ACHN (cell line): ENCODE measurements at regions not wholly inside any gene's neighbourhood (a gene's known extent, or its start where the extent isn't known, plus 50 kb on each side); places are given as distances from the start of the nearest gene placed in this dataset.
"Not testable (repeated sequence)": the region's sequence is repeated elsewhere in the genome, so short reads cannot be mapped to it uniquely, and the experiment has no call there.

Source experiments
- DNase-seq: peaks from one replicate; pipeline ENCODE4 v3.0.0-alpha.2; 2015
- in situ Hi-C: cut with HindIII; loops from 2 replicates; pipeline ENCODE4 v1.10.0; 2017; ENCODE audit warnings: low sequenced_read_pairs, low pct_ligation_motif_present, low pct_unique_long_range_greater_than_20kb

GRCh38 chr4:187118166-187118565, 394.5 kb upstream of the FAT1 start:
- DNase-seq: no peak
- in situ Hi-C loops: no loop called here

GRCh38 chr4:187118602-187119120, 395.0 kb upstream of the FAT1 start:
- no peak for DNase-seq
- in situ Hi-C loops: no loop called here

GRCh38 chr4:187124331-187124730, 400.7 kb upstream of the FAT1 start:
- in situ Hi-C loops: no loop called here
- no peak for DNase-seq

- in situ Hi-C loops: no loop called here
- DNase-seq: no peak
Observed at GRCh38 chr4:187125062-187125461, 401.4 kb upstream of the FAT1 start.

- DNase-seq: no peak
- in situ Hi-C loops: no loop called here
Observed at GRCh38 chr4:187127456-187127855, 403.8 kb upstream of the FAT1 start.

- in situ Hi-C loops: no loop called here
- no peak for DNase-seq
Observed at GRCh38 chr4:187128222-187128621, 404.6 kb upstream of the FAT1 start.

- in situ Hi-C loops: no loop called here
- no peak for DNase-seq
Observed at GRCh38 chr4:187128976-187129375, 405.3 kb upstream of the FAT1 start.

- in situ Hi-C loops, DNase-seq: not testable (repeated sequence)
Observed at GRCh38 chr4:187131826-187132225, 408.2 kb upstream of the FAT1 start.

GRCh38 chr4:187135878-187136277, 412.2 kb upstream of the FAT1 start:
- DNase-seq: no peak

GRCh38 chr4:187139141-187139540, 415.5 kb upstream of the FAT1 start:
- in situ Hi-C loops: no loop called here

More at GRCh38 chr4:187135878-187136277, 412.2 kb upstream of the FAT1 start:
- in situ Hi-C loops: no loop called here

GRCh38 chr4:187141101-187141500, 417.4 kb upstream of the FAT1 start:
- in situ Hi-C loops: no loop called here
- DNase-seq: no peak

More at GRCh38 chr4:187139141-187139540, 415.5 kb upstream of the FAT1 start:
- no peak for DNase-seq

- DNase-seq: no peak
- in situ Hi-C loops: no loop called here
Observed at GRCh38 chr4:187149229-187149945, 425.7 kb upstream of the FAT1 start.

- in situ Hi-C loops: no loop called here
- no peak for DNase-seq
Observed at GRCh38 chr4:187157380-187157958, 433.8 kb upstream of the FAT1 start.

GRCh38 chr4:187158003-187158402, 434.3 kb upstream of the FAT1 start:
- no peak for DNase-seq
- in situ Hi-C loops: no loop called here

- DNase-seq: no peak
- in situ Hi-C loops: no loop called here
Observed at GRCh38 chr4:187160486-187160885, 436.8 kb upstream of the FAT1 start.

GRCh38 chr4:187166886-187167512, 443.3 kb upstream of the FAT1 start:
- no peak for DNase-seq
- in situ Hi-C loops: no loop called here

- in situ Hi-C loops: no loop called here
- no peak for DNase-seq
Observed at GRCh38 chr4:187171706-187172339, 448.2 kb upstream of the FAT1 start.

GRCh38 chr4:187172340-187172761, 448.7 kb upstream of the FAT1 start:
- DNase-seq: no peak

GRCh38 chr4:187174749-187175148, 451.1 kb upstream of the FAT1 start:
- in situ Hi-C loops: no loop called here
- no peak for DNase-seq

More at GRCh38 chr4:187172340-187172761, 448.7 kb upstream of the FAT1 start:
- in situ Hi-C loops: no loop called here
